Right lung (tissue), 2 donors: ENCODE measurements at regions not wholly inside any gene's neighbourhood (a gene's known extent, or its start where the extent isn't known, plus 50 kb on each side); places are given as distances from the start of the nearest gene placed in this dataset.

Experiments used
- DNase-seq, 2 donors: peaks; one replicate each; pipeline ENCODE4 v3.0.0-alpha.2; 2013

DNA sequence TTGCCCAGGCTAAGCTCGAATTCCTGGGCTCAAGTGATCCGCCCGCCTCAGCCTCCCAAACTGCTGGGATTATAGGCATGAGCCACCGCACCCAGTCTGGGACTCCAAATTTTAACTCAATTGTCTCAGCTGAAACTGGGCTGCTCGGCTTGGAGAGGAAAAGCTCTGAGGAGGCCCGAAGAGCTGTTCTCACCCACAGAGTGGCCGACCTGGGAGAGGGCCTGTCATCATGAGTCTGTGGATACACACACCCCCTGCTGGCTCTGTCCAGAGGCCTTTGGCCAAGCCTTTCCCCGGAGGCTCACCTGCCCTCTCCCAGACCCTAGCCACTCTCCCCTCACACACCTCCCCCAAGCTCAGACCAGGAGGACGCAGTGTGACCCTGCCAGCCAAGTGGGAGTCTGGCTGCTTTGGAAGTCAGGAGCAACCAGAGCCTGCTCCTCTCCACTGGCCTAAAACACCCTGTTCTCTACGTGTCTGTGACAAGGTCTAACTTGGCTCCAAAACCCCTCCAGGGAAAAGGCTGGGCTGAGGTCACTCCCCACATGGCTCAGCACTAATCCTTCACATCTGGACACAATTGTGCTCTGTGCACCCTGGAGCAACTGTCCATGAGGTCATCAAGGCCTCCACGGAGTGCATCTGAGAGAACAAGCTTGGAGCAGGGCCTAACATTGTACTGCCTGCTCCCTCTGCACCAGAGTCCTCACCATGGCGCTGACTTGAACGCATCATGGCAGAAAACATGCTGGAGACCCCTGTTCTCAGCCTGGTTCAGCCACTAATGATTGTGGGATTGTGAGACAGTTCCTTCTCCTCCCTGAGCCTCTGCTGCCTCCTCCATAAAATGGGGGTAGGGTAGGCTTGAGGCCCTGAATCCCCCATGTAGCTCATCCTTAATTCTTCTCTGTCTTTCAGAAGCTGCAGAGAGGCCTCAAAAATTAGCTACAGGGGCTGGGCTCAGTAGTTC lies 49.9 kb upstream of the RAB6C start:
- no peak for DNase-seq
